NCI-H1930 (cell line): ENCODE measurements at regions not wholly inside any gene's neighbourhood (a gene's known extent, or its start where the extent isn't known, plus 50 kb on each side); places are given as distances from the start of the nearest gene placed in this dataset.

Experiments used
- DNase-seq, 2 experiments: peaks; one replicate each; lab custom pipeline; 2025; lab: John Stamatoyannopoulos, UW

GRCh38 chr6:147817042-147817689, 308.7 kb downstream of the SAMD5 start:
- DNase-seq, result no peak

GRCh38 chr6:147820520-147820919, 312.0 kb downstream of the SAMD5 start:
- peak; percentile 12 to 14 for DNase-seq

GRCh38 chr6:147821295-147821897, 312.9 kb downstream of the SAMD5 start:
- no peak for DNase-seq

- no peak for DNase-seq
Observed at GRCh38 chr6:147823936-147824335, 315.4 kb downstream of the SAMD5 start.

- no peak for DNase-seq
Observed at GRCh38 chr6:147825848-147826247, 317.4 kb downstream of the SAMD5 start.

DNA sequence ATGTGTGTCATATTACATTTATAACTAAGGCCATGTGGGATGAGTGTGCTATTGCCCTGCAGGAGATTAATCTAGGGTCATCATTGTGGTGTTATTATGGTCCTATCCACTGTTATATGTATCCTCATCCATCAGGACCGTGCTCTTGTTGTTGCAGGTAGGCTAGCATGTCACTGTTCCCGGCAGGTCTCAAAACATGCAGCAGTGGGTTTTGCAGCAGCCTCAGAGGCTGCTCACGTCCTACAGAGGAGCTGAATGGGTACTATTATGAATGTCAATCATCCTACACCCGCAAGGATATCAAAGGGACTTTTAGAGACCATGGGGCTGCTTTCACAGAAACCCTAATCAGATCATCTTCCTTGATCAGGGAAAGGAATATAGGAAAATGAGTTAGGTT, 318.2 kb downstream of the SAMD5 start:
- no peak for DNase-seq

- DNase-seq, result no peak
Observed at GRCh38 chr6:147829418-147829817, 320.9 kb downstream of the SAMD5 start.

- no peak for DNase-seq
Observed at GRCh38 chr6:147829835-147830234, 321.3 kb downstream of the SAMD5 start.

DNA sequence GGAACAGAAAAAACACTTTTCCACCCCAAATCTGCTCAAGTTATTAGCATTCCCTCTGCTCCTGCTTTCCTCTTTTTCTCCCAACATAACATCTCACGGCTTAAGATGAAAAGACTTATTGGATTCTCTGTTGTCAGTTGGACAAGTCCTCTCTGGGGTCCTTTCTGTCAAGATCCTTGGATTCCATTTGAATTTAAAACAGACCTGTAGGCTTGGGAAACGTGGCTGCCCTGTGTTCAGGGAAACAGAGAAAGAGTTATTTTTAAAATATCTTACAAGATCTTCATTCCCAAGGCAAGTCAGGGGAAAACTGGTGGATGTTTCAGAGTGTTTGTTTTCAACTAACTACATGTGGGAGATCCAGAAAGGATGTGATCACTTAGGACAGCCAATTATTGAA, 322.9 kb downstream of the SAMD5 start:
- DNase-seq, result no peak

GRCh38 chr6:147833607-147834006, 325.1 kb downstream of the SAMD5 start:
- no peak for DNase-seq

GRCh38 chr6:147834084-147834776, 325.7 kb downstream of the SAMD5 start:
- no peak for DNase-seq

DNA sequence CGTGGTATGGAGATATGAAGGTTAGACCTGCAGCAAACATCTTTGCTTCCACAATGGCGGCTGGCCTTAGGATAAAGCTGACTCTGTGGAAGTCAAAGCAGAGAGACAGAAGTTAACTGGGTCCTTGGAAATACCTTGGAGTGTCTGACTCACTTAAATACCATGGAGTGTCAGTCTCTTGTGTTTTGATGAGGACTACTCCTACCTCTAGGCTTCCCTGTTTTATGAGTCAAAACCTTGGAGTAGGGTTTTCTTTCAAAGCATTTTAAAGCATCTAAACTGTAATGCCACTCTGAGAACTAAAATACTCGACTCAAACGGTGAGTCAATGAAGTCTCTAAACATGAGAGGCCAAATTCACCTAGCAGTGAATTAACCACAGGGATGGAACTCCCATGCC, 329.1 kb downstream of the SAMD5 start:
- no peak for DNase-seq

GRCh38 chr6:147839708-147840610, 331.5 kb downstream of the SAMD5 start:
- DNase-seq, result no peak

GRCh38 chr6:147841547-147842148, 333.2 kb downstream of the SAMD5 start:
- no peak for DNase-seq

DNA sequence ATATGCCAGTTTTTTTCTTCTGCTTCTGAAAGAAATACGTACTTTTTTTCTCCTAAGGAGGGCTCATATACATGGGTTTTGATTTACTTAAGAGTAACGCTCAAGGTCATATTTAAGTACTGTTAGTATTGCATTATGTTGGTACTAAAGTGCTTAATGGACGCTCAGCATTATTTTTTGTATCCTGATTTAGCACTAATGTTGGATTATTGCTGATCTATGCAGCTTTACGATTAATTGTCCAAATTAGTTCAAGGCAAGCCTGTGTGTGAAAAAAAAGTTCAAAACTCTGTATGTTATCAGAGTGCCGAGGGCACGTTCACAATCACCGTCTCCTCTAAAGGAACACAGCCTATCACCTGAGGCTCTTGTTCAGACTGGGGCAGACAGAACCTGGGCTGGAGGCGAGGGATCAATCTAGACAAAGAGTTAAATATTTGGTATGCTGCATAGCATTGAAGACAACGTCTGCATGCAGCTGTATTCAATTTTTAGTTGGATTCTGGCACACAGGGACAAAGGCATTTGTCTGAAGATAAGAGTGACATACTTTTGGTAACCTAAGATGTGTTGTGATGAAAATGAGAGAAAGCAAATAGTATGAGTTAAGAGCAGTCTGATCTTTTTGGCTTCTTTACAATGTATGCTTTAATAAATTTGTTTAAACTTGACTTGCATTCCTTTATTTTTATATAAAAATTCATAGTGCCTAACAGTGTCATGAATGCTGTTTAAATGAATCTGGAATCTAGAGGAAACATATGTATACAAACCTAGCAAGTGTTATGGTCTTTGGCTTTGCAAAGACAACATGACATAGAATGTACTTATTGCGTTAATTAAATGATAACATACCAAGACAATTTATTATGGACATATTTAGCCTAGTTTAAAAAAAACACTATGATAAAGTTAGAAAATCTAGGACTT, 341.2 kb downstream of the SAMD5 start:
- no peak for DNase-seq

DNA sequence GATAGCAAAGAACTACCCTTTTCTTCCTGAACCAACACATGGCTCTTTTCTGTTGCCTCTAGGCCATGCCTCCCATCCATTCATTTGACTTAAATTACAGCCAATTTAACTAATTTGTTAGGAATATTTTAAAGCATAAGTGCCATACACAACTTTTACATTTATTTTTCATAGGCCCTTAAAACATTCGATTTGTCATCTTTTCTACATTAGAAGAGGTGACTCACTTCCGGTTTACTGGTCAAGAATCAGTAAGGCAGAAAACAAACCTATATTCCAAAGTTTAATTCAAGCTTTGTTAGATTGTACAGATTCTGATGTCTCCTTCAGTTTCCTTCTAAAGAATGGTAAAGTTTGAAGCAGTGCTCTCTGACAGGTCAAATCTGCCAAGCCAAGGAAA, 344.3 kb downstream of the SAMD5 start:
- DNase-seq, result no peak

DNA sequence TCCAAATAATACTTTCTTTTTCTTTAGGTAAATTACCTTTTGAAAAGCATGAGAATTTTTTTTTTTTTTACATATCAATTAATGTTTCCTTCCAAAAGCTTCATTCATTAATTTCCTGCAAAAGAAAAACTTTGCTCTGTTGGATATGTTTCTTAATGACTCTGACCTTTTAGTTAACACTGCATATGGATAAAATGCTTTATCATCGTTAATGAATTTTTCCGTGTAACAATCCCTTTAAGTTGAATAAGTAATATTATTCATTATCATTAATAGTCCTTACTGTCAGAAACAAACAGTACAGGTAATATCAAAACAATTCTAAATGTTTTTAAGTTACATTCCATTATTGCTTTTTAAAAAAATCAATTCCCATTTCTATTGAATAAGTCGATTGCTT, 345.1 kb downstream of the SAMD5 start:
- no peak for DNase-seq

DNA sequence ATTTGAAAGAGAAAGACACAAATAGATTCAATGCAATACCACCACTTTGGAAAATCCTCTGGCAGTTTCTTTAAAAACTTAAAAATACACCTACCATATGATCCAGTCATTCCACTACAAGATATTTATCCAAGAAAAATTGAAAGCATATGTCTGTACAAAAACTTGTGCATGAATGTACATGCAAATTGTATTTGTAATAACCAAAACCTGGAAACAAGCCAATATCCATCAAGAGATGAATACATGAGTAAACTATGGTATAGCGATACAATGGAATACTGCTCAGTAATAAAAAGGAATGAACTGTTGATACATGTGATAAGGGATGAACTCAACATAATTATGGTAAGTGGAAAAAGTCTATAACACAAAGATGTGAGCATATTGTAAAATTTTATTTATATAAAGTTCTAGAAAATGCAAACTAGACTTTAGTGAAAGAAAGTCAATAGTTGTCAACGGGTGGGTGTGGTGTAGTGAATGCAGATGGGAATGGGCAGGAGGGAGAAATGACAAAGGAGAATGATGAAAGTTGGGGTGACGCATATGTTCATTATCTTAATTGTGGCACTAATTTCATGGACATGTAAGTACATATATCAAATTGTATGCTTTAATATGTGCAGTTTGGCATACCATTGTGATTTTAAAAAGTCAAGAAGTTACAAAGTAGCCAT, 347.5 kb downstream of the SAMD5 start:
- no peak for DNase-seq

GRCh38 chr6:147856687-147857086, 348.2 kb downstream of the SAMD5 start:
- DNase-seq, result no peak

GRCh38 chr6:147858421-147858820, 349.9 kb downstream of the SAMD5 start:
- DNase-seq, result no peak
